ENCODE measurements at regions not wholly inside any gene's neighbourhood (a gene's known extent, or its start where the extent isn't known, plus 50 kb on each side); places are given as distances from the start of the nearest gene placed in this dataset.

DNA sequence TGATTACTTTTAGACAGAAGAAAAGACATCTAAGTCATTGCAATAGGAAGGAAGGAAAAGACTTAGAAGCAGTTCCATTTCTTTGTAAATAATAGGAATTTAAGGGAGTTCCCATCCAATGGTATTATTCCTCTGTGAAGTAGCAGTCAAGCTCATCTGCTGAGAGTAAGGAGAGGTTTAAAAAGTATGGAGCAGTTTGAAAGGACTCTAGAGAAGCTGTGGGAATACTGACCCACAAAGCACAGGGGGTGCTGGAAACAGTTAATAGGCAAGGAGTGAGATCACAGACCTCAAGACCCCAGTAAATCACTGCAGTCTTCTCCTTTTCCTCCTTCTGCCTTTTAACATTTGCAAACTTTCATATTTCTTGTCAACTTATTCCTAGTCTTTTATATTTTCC lies 428.5 kb downstream of the ADAMTS20 start:
- TF ChIP-seq YY1 (IDR thresholded peaks at IDR 0.05; ENCODE audit: extremely low read depth, insufficient replicate concordance, low read depth, low read length) (no peak), EZH2 (IDR thresholded peaks at IDR 0.05) (no peak), TCF7L2 (IDR thresholded peaks at IDR 0.05; ENCODE audit: borderline replicate concordance, extremely low read depth, insufficient read depth, insufficient read length) (no peak), ZNF274 (IDR thresholded peaks at IDR 0.05; ENCODE audit: low read depth, low read length) (no peak), POLR2AphosphoS5 (IDR thresholded peaks at IDR 0.05; ENCODE audit: low read depth, low read length) (no peak), POLR2A (IDR thresholded peaks at IDR 0.05; ENCODE audit: borderline replicate concordance, extremely low read depth, insufficient read depth, insufficient read length) (no peak)
- TF ChIP-seq, protein P1, sequence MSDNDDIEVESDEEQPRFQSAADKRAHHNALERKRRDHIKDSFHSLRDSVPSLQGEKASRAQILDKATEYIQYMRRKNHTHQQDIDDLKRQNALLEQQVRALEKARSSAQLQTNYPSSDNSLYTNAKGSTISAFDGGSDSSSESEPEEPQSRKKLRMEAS (IDR thresholded peaks at IDR 0.05), result no peak
- TF ChIP-seq, protein P2, sequence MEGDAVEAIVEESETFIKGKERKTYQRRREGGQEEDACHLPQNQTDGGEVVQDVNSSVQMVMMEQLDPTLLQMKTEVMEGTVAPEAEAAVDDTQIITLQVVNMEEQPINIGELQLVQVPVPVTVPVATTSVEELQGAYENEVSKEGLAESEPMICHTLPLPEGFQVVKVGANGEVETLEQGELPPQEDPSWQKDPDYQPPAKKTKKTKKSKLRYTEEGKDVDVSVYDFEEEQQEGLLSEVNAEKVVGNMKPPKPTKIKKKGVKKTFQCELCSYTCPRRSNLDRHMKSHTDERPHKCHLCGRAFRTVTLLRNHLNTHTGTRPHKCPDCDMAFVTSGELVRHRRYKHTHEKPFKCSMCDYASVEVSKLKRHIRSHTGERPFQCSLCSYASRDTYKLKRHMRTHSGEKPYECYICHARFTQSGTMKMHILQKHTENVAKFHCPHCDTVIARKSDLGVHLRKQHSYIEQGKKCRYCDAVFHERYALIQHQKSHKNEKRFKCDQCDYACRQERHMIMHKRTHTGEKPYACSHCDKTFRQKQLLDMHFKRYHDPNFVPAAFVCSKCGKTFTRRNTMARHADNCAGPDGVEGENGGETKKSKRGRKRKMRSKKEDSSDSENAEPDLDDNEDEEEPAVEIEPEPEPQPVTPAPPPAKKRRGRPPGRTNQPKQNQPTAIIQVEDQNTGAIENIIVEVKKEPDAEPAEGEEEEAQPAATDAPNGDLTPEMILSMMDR (IDR thresholded peaks at IDR 0.05 in 2 of 3, conservative IDR thresholded peaks at IDR 0.05 in 1 of 3; ENCODE audit: borderline replicate concordance in 1 of 3, insufficient read depth in 1 of 3, low read depth in 2 of 3, low read length in 2 of 3), result no peak
- TF ChIP-seq, protein P3, sequence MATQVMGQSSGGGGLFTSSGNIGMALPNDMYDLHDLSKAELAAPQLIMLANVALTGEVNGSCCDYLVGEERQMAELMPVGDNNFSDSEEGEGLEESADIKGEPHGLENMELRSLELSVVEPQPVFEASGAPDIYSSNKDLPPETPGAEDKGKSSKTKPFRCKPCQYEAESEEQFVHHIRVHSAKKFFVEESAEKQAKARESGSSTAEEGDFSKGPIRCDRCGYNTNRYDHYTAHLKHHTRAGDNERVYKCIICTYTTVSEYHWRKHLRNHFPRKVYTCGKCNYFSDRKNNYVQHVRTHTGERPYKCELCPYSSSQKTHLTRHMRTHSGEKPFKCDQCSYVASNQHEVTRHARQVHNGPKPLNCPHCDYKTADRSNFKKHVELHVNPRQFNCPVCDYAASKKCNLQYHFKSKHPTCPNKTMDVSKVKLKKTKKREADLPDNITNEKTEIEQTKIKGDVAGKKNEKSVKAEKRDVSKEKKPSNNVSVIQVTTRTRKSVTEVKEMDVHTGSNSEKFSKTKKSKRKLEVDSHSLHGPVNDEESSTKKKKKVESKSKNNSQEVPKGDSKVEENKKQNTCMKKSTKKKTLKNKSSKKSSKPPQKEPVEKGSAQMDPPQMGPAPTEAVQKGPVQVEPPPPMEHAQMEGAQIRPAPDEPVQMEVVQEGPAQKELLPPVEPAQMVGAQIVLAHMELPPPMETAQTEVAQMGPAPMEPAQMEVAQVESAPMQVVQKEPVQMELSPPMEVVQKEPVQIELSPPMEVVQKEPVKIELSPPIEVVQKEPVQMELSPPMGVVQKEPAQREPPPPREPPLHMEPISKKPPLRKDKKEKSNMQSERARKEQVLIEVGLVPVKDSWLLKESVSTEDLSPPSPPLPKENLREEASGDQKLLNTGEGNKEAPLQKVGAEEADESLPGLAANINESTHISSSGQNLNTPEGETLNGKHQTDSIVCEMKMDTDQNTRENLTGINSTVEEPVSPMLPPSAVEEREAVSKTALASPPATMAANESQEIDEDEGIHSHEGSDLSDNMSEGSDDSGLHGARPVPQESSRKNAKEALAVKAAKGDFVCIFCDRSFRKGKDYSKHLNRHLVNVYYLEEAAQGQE (IDR thresholded peaks at IDR 0.05; ENCODE audit: low read depth), result no peak
